ENCODE measurements at regions not wholly inside any gene's neighbourhood (a gene's known extent, or its start where the extent isn't known, plus 50 kb on each side); places are given as distances from the start of the nearest gene placed in this dataset.
"Not testable (repeated sequence)": the region's sequence is repeated elsewhere in the genome, so short reads cannot be mapped to it uniquely, and the experiment has no call there.

DNA sequence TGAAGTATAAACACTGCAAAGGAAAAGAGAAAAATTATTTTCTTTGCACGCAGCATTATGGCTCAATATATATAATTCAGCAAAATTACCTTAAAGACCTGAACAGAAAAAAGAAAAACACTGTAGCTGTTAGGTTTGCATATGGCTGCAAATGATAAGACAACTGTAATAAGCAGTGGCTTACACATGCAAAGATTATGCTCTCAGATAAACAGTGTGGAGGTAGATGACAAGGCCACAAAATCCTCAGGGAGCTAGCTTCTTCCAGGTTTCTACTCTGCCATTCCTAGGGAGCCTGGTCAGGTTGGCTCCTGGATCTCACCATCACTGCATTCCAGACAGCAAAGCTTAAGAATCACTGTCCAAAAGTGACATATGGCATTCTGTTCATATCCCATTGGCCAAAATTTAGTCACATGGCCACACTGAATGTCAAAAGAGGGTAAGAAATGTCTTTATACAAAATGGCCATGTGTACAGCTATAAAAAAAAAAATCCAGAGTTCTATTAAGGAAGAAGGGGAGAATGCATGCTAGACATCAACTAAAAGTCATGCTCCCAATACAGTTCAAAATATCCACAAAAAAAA lies 195.2 kb upstream of the SLC7A11 start:
- DNase-seq: no peak

DNA sequence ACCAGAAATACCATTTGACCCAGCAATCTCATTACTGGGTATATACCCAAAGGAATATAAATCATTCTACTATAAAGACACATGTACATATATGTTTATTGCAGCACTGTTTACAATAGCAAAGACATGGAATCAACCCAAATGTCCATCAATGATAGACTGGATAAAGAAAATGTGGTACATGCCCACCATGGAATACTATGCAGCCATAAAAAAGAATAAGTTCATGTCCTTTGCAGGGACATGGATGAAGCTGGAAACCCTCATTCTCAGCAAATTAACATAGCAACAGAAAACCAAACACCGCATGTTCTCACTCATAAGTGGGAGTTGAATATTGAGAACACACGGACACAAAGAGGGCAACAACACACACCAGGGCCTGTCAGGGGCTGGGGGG lies 193.6 kb upstream of the SLC7A11 start:
- DNase-seq: not testable (repeated sequence)

- DNase-seq: not testable (repeated sequence)
Observed at GRCh38 chr4:138435046-138435445, 192.9 kb upstream of the SLC7A11 start.

GRCh38 chr4:138428611-138429010 lies 186.5 kb upstream of the SLC7A11 start:
- DNase-seq: no peak

- DNase-seq: no peak
Observed at GRCh38 chr4:138426786-138427185, 184.6 kb upstream of the SLC7A11 start.

DNA sequence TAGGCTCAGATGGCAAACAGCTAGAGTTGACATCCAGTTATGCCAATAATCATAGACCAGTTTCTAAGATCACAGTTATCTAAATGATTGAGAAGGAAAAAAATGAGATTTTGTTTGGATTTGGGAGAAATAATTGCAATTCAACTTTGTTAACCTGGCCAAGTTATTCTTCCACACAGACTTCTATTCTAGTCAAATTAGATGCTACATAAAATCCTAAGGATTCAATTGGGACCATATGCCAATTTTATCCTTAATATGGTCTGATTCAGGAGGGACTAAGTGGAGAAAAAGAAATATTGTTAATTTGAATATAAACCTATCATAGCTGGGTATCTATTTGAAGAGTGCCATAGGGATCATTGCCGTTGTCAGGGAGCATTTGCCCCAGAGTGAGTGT lies 178.3 kb upstream of the SLC7A11 start:
- no peak for DNase-seq

DNA sequence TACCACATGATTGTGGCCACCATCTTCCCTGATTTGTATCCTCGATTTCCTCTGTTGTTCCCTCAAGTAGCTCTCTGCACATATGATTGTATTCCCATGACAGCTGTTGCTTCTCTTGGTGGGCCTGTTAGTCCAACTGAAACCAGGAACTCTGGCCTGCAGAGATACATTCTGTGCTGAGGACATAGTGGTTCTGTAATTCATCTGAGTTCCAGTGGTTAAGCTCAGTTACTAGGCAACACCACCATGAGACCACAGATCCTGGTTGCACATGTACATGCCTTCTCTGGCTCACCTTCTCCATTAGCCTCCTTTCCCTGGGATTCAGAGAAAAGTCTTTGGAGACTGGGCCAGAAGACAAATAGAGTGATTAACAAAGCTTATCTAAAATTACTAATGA lies 172.1 kb upstream of the SLC7A11 start:
- DNase-seq: no peak

DNA sequence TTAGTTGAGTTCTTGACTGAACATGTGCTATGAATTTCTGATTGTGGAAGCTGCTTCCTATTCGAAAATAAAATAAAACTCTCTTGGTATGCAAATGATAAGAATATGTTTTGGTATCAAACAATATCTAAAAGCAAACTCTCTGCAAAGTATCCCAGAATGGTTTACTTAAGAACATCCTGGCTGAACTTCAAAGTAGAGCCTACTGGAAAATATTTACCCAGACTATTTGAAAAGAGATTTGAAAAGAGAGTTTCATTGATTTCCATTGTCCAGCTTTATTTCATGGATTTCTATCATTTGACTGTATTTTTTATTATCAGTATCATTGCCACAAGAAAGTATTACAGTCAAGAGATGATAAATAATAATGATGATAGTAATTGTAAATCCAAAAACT lies 171.1 kb upstream of the SLC7A11 start:
- DNase-seq: no peak

GRCh38 chr4:138412847-138413246 lies 170.7 kb upstream of the SLC7A11 start:
- no peak for DNase-seq

DNA sequence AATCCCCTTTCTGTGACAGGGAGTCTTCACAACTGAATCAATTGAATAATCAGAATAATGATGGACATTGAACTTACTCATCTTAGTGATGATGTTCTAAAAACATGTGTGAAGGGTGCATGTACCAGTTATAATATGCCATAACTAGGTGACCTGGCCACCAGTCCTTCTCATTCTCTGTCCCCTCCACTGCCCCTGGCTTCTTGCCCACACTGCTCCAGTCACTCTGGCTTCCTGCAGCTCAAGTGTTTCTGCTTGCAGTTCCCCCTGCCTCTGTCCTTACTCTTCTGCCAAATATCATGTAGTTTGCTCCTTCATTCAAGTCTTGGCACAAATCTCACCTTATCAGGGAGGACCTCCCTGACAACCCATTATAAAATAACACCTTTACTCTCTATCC lies 168.1 kb upstream of the SLC7A11 start:
- DNase-seq: no peak

DNA sequence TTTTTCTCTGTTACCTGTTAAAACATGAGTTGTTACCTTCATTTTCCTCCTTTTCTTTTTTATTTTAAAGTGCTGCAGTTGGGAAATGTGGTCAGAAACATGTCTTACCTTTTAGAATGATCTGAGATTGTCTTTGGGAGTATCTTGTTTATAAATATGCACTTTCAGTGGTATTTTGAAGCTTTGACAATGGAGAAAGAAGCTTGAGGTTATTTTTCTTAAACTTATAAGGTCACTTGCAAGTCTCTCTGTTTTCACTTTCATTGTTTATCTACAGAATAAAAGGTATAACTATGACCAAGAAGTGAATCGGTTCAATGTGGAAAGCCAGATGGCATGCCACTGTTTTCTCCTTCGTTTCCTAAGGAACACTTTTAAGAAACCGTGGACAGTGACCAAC lies 167.5 kb upstream of the SLC7A11 start:
- no peak for DNase-seq

DNA sequence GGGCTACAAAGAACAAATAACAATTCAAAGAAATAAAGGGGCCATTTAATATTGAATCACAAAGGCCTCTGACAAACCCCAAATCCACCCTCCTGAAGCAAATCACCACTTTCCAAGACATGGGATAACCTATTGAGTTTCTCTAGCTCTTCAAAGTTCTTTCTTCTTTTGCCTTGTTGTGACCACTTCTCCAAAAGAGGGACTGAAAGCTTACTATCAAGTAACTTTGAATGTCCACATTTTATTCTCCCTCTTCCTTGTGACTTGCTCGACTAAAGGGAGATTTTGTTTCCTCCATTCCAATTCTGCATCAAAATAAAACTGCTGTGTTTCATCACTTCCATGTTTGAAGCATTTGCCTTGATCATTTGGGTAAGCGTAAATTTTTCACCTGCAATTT lies 166.6 kb upstream of the SLC7A11 start:
- DNase-seq: no peak

DNA sequence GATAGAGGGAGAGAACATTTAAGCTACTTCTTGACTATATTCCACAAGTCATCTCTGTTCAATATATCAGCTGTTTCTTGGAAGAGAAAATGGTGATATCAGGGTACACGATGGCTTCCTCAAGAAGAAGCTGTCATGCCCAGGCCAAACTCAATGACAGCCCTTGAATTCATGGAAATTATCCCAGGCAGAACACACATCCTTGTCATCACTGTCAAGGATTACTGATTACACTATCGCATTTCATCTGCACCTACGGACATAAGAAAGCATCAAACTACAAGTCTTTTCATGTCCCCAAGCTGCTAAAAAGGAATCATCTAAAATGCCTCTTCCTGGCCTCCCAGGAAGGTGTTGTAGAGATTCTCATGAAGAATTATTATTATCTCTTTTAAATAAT lies 165.2 kb upstream of the SLC7A11 start:
- no peak for DNase-seq

DNA sequence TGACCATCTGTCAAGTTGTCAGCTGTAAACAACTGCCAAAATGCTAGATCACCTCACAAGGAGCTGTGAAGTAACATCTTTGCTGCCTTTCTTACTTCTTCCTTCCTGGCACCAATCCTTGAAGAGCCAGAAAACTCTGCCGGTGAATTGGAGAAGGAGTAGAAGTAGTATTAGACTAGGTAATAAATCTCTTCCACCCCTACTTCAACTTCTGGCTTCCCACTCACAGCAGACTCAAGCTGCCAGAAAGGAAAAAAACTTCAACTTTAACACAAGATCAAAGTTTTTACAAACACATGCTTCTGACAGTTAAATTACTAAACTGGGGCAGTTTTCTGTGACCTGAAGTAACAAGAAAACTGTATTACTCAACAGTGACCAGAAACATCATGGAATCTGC lies 164.7 kb upstream of the SLC7A11 start:
- no peak for DNase-seq

DNA sequence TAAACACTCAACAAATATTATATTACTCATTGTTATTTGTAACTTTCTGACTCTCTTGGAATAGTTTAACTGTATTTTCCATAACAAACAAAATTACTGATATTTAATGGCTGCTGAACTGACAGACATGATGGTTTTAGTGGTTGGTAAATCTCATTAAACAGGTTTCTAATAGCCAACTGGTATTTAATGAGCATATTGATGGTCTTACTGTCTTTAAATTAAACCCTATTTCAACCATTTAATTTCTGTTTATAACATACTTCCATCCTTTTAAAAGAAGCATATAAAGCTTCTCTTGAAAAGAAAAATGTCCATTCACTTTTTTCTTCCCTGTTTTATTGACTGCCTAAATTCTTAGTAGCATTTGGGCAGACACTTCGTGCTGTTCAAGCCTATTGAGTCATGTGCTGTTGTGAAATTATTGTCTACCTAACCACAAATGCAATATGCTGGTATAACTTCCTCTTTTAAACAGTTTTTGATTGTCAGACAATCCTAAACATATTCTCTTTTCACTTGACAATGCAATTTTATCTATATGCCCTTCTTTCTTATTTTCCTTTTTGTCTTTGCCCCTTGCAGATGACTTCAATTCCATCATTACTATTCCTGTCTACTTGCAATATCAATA lies 163.9 kb upstream of the SLC7A11 start:
- DNase-seq: no peak

DNA sequence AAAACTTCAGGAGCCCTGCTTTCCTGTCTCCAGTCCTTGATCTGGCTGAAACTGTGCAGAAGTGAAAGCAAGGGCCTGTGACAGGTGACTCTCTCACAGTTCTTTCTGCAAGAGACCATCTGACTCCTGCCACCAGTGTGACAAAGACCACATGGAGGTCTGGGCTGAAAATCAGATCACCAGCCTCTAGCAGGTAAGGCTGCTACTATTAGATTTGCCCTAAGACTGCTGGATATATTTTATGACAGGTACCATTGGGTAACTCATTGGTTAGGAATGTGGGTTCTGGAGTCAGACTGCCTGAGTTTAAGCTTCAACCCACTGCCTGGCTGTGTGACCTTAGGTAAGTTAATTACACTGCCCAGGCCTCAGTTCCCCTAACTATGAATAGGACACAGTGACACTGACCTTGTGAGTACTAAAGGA lies 163.3 kb upstream of the SLC7A11 start:
- DNase-seq: no peak

DNA sequence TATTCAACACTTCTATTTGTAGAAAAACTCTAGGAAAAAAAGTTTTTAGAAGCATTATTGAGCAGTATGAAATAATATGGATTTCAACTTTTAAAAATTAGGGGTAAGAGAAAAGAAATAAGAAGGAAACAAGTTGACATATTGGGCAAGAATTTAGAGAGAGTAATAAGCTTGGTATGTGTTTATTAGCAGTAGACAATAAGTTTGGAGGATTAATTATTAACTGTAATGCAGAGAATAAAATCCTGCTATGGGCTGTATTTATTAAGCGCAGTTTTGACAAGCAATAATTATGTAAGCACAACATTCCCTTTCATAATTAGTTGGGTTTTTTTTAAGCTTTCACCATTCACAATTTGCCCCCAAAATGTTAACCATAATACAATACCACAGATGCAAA lies 162.7 kb upstream of the SLC7A11 start:
- DNase-seq: no peak

DNA sequence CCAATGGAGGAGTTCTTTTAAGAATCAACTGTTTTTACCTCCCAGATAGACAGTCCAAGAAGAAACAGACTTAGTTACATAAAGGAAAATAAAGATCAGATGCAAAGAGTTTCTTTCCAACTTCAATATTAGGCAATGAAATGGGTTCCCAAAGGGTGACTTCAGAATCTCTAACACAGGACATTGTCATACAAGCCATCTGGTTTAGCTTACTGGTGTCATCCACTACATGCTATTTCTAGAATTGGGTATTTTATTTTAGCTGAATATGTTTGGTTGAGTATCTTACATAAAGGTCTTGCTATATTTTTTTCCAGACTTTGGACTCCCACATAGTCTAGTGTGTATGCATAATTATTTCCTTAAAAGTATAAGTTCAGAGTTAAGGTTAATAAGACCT lies 162.1 kb upstream of the SLC7A11 start:
- DNase-seq: no peak

- no peak for DNase-seq
Observed at GRCh38 chr4:138401334-138401733, 159.2 kb upstream of the SLC7A11 start.

DNA sequence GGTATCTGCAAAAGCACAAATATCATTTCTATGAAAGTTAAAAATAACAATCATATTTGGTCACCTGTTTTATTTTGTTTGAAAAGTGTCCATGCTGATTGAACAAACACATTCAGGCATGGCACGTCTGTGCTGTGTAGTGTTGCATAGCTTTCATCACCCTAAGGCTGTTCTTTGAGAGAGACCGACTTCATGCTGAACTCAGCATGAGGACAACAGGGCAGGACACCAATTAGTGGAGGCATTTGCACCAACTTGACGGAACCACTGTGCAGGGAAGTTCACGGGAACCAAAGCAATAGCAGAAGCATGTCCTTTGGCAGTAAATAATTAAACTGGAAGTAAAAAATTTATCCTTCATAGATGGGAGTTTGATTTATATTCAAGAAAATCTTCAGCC lies 158.4 kb upstream of the SLC7A11 start:
- no peak for DNase-seq

DNA sequence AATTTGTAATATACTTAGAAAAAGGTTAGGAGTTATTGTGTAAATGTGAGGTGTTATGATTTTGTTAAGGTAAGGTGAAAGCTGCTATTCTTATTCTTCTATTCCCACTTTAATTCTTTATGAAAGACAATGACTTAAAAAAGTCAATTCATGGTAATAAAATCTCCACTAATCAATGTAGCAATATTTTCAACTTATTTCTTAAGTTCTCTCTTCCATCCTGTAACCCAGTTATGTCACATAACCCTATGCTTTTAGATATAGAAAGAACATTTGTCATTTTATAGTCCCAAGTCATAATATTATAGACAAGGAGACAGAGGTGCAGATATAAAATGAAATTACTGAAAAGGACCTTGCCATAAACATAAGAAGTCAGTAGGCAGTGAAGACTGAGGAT lies 157.9 kb upstream of the SLC7A11 start:
- no peak for DNase-seq

GRCh38 chr4:138399081-138399480 lies 156.9 kb upstream of the SLC7A11 start:
- DNase-seq: no peak

DNA sequence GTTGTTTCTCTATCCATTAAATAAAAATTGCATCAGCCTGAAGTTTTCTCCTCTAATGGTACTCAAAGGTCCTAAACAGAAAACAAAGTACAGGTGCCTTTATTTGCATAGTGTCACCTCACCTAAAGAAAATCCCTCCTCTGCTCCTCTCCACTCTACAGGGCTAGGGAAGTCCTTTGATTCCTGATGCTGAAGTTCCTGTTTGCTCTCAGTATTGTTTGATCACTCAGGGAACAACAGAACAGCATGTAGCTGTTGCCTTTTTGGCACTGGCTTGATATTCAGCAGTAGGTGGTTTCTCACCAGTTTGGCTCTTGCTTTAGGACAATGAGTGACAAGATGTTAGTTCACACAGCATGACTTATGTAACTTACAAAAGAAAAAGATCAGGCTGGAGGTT lies 156.2 kb upstream of the SLC7A11 start:
- DNase-seq: no peak

DNA sequence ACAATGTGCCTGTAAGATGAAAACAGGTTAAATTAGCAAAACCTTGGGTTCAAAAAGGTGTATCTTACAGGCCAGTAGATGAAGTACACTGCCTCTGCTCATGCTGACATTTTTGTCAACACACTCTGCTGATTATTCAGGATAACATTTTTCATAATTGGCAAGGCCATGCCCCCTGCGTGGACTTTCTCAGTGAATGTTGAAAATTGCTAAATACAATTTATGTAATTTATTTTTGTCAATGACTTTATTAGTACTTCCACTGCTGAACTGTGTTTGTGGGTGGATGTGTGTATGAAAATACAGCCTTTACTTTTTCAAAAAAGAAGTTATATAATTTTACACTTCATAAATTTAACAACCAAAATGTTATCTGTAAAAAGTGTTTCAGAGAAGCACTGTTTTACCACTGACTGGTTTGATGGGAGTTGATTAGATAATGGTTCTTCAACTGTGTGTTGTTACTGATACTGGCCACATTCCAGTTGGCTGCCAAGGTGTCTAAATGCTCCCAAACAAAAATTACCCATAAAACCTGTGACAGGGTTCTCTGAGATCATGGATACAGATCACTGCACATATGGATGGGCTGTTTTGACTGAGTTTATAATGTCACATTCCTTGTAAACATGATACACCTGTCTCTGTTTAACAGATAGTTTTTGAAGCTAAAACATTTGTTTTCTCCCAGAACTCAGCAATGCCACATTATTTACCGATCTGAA lies 151.9 kb upstream of the SLC7A11 start:
- no peak for DNase-seq
